ENCODE measurements at regions not wholly inside any gene's neighbourhood (a gene's known extent, or its start where the extent isn't known, plus 50 kb on each side); places are given as distances from the start of the nearest gene placed in this dataset.

DNA sequence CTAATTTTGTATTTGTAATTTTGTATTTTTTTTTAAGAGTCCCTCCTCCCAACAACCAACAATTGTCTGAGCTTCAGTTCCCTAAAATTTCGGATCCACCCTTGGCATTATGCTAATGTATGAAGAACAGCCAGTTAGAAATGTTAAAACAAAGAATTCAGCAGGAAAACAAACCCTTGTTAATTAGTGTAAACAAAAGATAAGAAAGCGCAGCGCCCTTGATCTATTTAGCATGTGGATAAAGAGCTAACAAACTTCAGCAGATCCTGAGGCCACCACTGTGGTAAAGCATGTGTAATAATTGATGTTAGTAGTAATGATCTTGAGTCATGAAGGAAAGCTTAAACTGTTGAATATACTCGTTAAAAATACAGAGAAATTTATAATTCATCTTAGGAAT is 199.8 kb downstream of the TMX1 start:
- Histone ChIP-seq H3K9me3 (no peaks in the 10 kb centered on the region), H3K27me3 (peaks cover 15% of the 10 kb centered on the region), H3K36me3 (no peaks in the 10 kb centered on the region), H3K4me1 (ENCODE audit: control insufficient read depth in 1 of 2, insufficient read depth in 1 of 2, low read depth in 1 of 2, low read length in 1 of 2) (no peaks in the 10 kb centered on the region), H3K4me3 (ENCODE audit: low read depth in 1 of 2, low read length in 1 of 2) (no peak overlapping the region), H3K27ac (no peak overlapping the region)
- TF ChIP-seq, protein P1, sequence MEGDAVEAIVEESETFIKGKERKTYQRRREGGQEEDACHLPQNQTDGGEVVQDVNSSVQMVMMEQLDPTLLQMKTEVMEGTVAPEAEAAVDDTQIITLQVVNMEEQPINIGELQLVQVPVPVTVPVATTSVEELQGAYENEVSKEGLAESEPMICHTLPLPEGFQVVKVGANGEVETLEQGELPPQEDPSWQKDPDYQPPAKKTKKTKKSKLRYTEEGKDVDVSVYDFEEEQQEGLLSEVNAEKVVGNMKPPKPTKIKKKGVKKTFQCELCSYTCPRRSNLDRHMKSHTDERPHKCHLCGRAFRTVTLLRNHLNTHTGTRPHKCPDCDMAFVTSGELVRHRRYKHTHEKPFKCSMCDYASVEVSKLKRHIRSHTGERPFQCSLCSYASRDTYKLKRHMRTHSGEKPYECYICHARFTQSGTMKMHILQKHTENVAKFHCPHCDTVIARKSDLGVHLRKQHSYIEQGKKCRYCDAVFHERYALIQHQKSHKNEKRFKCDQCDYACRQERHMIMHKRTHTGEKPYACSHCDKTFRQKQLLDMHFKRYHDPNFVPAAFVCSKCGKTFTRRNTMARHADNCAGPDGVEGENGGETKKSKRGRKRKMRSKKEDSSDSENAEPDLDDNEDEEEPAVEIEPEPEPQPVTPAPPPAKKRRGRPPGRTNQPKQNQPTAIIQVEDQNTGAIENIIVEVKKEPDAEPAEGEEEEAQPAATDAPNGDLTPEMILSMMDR (IDR thresholded peaks at IDR 0.05), result no peak

DNA sequence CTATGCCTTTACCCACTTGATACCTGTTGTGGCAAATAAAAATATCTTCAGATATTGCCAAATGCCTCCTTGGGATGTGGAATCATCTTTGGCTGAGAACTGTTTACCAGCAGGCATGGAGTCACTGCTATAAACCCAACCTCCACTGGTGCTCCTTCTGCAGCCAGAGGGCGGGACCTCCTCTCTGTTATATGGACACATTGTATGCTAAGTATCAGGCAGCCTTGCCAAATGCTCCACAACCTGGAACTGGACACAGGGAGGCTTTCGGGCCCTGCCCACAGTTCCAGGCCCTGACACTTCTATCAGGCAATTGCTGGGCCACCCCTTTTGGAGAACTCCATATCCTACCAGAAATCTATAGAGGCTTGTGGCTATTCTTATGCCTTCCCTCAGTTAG is 201.0 kb downstream of the TMX1 start:
- Histone ChIP-seq H3K27ac (no peak overlapping the region), H3K4me1 (ENCODE audit: control insufficient read depth in 1 of 2, insufficient read depth in 1 of 2, low read depth in 1 of 2, low read length in 1 of 2) (no peaks in the 10 kb centered on the region)
- TF ChIP-seq, protein P1 (IDR thresholded peaks at IDR 0.05), result no peak

GRCh38 chr14:51442513-51443175 is 202.6 kb downstream of the TMX1 start:
- H3K4me3 ChIP-seq (ENCODE audit: low read depth in 1 of 2, low read length in 1 of 2), result no peak overlapping the region
- no peak overlapping the region for H3K27ac ChIP-seq
- H3K9me3 ChIP-seq, result no peaks in the 10 kb centered on the region
- H3K36me3 ChIP-seq, result no peaks in the 10 kb centered on the region
- H3K27me3 ChIP-seq, result peaks cover 15% of the 10 kb centered on the region
- no peaks in the 10 kb centered on the region for H3K4me1 ChIP-seq (ENCODE audit: control insufficient read depth in 1 of 2, insufficient read depth in 1 of 2, low read depth in 1 of 2, low read length in 1 of 2)
- TF ChIP-seq, protein P1 (IDR thresholded peaks at IDR 0.05), result no peak

More for the DNA sequence above, 201.0 kb downstream of the TMX1 start:
- no peaks in the 10 kb centered on the region for H3K36me3 ChIP-seq
- H3K9me3 ChIP-seq, result no peaks in the 10 kb centered on the region
- no peak overlapping the region for H3K4me3 ChIP-seq (ENCODE audit: low read depth in 1 of 2, low read length in 1 of 2)
- H3K27me3 ChIP-seq, result peaks cover 15% of the 10 kb centered on the region

DNA sequence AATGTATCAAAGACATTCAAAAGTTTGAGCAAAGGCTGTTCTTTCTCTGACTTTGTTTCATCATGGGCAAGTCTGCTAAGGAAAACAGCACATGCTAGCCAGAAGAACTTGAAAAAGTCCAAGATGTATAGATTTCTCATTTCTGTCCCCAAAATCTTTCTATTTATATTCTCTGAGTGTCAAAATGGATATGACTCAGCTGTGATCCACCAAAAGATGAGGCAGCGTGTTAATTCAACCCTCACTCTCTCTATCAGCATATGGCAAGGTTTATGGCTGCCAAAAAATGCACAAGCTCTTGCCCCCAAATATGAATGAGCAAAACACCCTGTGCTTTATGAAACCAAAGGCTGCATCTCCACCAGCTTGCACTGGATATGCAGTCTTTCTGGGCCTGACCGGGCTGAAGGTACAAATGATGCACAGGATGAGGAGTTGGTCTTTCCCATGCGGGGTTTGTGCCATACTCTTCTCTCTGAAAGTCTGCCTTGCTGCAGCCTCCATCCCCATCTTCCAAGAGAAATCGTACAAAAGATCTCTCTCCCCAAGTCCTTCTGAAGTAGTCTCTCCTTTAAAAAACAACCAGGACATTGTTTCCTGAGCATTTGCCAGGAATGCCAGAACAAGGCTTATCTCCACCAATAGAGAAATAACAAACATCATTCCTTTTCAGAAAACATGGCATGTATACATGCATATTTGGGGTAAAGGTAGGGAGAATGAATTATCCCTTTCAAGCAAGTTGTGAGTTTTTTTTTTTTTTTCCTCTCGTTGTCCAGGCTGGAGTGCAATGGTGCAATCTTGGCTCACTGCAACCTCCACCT is 203.4 kb downstream of the TMX1 start:
- peaks cover 15% of the 10 kb centered on the region for H3K27me3 ChIP-seq
- H3K27ac ChIP-seq, result no peak overlapping the region
- no peak overlapping the region for H3K4me3 ChIP-seq (ENCODE audit: low read depth in 1 of 2, low read length in 1 of 2)
- no peaks in the 10 kb centered on the region for H3K36me3 ChIP-seq
- TF ChIP-seq, protein P1 (IDR thresholded peaks at IDR 0.05), result no peak
- no peaks in the 10 kb centered on the region for H3K9me3 ChIP-seq
- H3K4me1 ChIP-seq (ENCODE audit: control insufficient read depth in 1 of 2, insufficient read depth in 1 of 2, low read depth in 1 of 2, low read length in 1 of 2), result no peaks in the 10 kb centered on the region

GRCh38 chr14:51444353-51445000 is 204.4 kb downstream of the TMX1 start:
- no peak overlapping the region for H3K27ac ChIP-seq

More at GRCh38 chr14:51444353-51445000, 204.4 kb downstream of the TMX1 start:
- Histone ChIP-seq H3K4me1 (ENCODE audit: control insufficient read depth in 1 of 2, insufficient read depth in 1 of 2, low read depth in 1 of 2, low read length in 1 of 2) (no peaks in the 10 kb centered on the region), H3K9me3 (no peaks in the 10 kb centered on the region), H3K4me3 (ENCODE audit: low read depth in 1 of 2, low read length in 1 of 2) (no peak overlapping the region), H3K27me3 (peaks cover 14% of the 10 kb centered on the region), H3K36me3 (no peaks in the 10 kb centered on the region)
- TF ChIP-seq, protein P1 (IDR thresholded peaks at IDR 0.05), result no peak
